ENCODE measurements at regions not wholly inside any gene's neighbourhood (a gene's known extent, or its start where the extent isn't known, plus 50 kb on each side); places are given as distances from the start of the nearest gene placed in this dataset.
"Not testable (repeated sequence)": the region's sequence is repeated elsewhere in the genome, so short reads cannot be mapped to it uniquely, and the experiment has no call there.

DNA sequence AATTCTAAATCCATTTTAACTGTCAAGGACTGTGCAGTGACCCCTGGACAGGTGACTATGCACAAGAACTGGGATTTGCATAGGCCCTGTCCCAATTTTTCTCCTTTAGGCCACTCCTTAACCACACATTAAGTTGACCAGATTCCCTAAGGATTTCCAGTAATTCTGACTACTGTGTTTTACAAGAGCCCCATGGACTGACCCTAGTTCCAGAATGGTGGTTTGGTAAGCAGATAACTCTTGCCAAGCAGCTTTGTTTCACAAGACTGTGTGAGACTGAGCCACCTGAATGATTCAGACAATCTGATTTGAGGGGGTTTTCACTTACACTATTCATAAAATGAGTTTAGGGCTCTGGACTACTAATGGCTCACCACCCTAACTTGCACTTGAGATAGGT is 535.8 kb downstream of the ZBBX start:
- no peak for DNase-seq
- Histone ChIP-seq H3K27ac (ENCODE audit: low read length) (no peak overlapping the region), H3K27me3 (ENCODE audit: control insufficient read depth, insufficient read depth, low read length) (no peaks in the 10 kb centered on the region), H3K9me3 (replicated peaks; ENCODE audit: control insufficient read depth, low read depth, low read length) (peaks cover 3% of the 10 kb centered on the region), H3K4me3 (ENCODE audit: low read length) (no peak overlapping the region), H3K36me3 (ENCODE audit: control insufficient read depth, insufficient read depth, low read length) (no peaks in the 10 kb centered on the region), H3K4me1 (ENCODE audit: control insufficient read depth, insufficient read depth, low read length) (no peaks in the 10 kb centered on the region)

DNA sequence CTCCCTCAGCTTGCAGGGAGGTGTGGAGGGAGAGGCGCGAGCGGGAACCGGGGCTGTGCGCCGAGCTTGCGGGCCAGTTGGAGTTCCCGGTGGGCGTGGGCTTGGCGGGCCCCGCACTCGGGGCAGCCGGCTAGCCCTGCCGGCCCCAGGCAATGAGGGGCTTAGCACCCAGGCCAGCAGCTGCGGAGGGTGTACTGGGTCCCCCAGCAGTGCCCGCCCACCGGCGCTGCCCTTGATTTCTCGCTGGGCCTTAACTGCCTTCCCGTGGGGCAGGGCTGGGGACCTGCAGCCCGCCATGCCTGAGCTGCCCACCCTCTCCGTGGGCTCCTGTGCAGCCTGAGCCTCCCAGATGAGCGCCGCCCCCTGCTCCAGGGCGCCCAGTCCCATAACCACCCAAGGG is 537.3 kb downstream of the ZBBX start:
- H3K4me1 ChIP-seq (ENCODE audit: control insufficient read depth, insufficient read depth, low read length); H3K4me3 ChIP-seq (ENCODE audit: low read length); H3K27me3 ChIP-seq (ENCODE audit: control insufficient read depth, insufficient read depth, low read length); DNase-seq; H3K9me3 ChIP-seq (replicated peaks; ENCODE audit: control insufficient read depth, low read depth, low read length); H3K36me3 ChIP-seq (ENCODE audit: control insufficient read depth, insufficient read depth, low read length); H3K27ac ChIP-seq (ENCODE audit: low read length): not testable (repeated sequence)
- 96% methylated on average over 22 of the region's 25 CpGs for WGBS (ENCODE audit: insufficient coverage)

DNA sequence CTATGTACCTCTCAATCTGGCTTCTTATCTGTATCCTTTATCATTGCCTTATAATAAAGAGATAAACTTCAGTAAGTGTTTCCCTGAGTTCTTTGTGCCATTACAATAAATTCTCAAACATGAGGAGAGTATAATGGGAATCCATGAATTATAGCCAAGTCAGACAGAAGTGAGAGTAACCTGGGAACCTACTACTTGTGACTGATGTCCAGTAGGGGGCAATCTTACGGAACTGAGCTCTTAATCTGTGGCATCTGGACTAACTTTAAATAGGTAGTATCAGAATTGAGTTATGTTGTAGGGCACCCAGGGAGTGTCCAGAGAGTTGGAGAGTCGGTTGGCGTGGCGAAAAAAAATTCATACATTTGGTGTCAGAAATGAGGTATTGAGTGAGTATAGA is 542.6 kb downstream of the ZBBX start:
- WGBS (ENCODE audit: insufficient coverage) = 65% methylated on average over 4 of the region's 4 CpGs
- DNase-seq = no peak

DNA sequence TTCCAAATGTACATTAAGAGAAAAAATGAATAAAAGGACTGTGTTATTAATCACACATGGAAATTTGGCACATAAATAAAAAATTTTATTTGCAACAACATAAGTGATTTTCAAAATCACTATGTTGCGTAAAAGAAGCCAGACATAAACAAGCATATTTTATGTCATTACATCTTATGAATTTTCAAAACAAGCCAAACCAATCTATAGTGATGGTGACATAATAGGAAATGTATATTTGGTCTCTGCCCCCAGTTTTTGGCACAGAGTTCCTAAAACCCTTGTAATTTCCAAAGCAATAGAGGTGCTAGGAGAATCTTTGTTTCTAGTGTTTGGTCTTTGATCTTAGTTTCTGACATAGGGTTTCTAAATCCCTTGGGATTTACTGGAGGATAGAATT is 543.3 kb downstream of the ZBBX start:
- WGBS (ENCODE audit: insufficient coverage) = no CpG with 5 or more reads among the region's 1 CpG
- no peaks in the 10 kb centered on the region for H3K36me3 ChIP-seq (ENCODE audit: control insufficient read depth, insufficient read depth, low read length)

More for the DNA sequence above, 542.6 kb downstream of the ZBBX start:
- no peaks in the 10 kb centered on the region for H3K27me3 ChIP-seq (ENCODE audit: control insufficient read depth, insufficient read depth, low read length)
- H3K36me3 ChIP-seq (ENCODE audit: control insufficient read depth, insufficient read depth, low read length) = no peaks in the 10 kb centered on the region
- H3K9me3 ChIP-seq (replicated peaks; ENCODE audit: control insufficient read depth, low read depth, low read length) = no peaks in the 10 kb centered on the region
- no peak overlapping the region for H3K4me3 ChIP-seq (ENCODE audit: low read length)
- no peaks in the 10 kb centered on the region for H3K4me1 ChIP-seq (ENCODE audit: control insufficient read depth, insufficient read depth, low read length)
- H3K27ac ChIP-seq (ENCODE audit: low read length) = no peak overlapping the region

DNA sequence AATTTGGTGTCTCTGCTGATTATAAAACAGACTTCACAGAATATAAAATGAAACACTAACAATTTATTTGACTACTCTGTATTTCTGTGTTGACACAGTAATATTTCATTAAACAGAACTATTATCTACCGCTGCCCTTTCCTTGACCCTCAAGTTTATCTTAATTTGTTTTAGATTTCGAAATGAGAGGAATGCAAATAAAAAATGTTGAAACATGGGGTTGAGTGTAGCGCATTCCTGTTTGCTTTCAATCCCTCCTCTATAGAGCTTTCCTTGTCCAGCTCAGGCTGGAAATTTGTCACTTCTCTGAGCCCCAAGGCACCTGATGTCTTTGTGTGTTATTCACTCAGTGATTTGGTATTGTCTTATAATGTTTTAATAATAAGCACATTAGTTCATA is 550.2 kb downstream of the ZBBX start:
- peak; percentile 1 for DNase-seq
- Histone ChIP-seq H3K27ac (ENCODE audit: low read length) (no peak overlapping the region), H3K4me3 (ENCODE audit: low read length) (no peak overlapping the region), H3K36me3 (ENCODE audit: control insufficient read depth, insufficient read depth, low read length) (no peaks in the 10 kb centered on the region), H3K4me1 (ENCODE audit: control insufficient read depth, insufficient read depth, low read length) (no peaks in the 10 kb centered on the region), H3K27me3 (ENCODE audit: control insufficient read depth, insufficient read depth, low read length) (no peaks in the 10 kb centered on the region), H3K9me3 (replicated peaks; ENCODE audit: control insufficient read depth, low read depth, low read length) (no peaks in the 10 kb centered on the region)
- no CpG with 5 or more reads among the region's 3 CpGs for WGBS (ENCODE audit: insufficient coverage)

More for the DNA sequence above, 543.3 kb downstream of the ZBBX start:
- Histone ChIP-seq H3K27ac (ENCODE audit: low read length) (no peak overlapping the region), H3K27me3 (ENCODE audit: control insufficient read depth, insufficient read depth, low read length) (no peaks in the 10 kb centered on the region), H3K4me1 (ENCODE audit: control insufficient read depth, insufficient read depth, low read length) (no peaks in the 10 kb centered on the region), H3K9me3 (replicated peaks; ENCODE audit: control insufficient read depth, low read depth, low read length) (no peaks in the 10 kb centered on the region), H3K4me3 (ENCODE audit: low read length) (no peak overlapping the region)
- DNase-seq = no peak

DNA sequence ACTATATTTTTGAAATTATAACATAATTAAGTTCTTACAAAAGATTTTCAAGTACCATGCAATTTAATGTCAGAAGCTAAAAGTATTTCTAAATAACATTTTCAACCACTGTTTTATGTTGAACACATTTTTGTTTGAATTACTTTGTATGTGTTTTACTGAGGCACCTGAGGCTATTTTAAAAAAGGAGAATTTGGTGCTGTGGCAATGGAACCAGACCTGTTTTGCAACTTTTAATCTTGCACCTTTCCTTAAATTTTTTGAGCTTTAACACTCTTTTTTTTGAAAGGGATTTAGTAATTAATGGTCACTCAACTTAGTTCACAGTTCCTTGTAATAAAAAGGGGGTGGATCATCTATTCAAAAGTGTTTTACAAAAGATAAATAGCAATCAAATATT is 561.6 kb downstream of the ZBBX start:
- no peak for DNase-seq
- Histone ChIP-seq H3K27me3 (ENCODE audit: control insufficient read depth, insufficient read depth, low read length) (no peaks in the 10 kb centered on the region), H3K36me3 (ENCODE audit: control insufficient read depth, insufficient read depth, low read length) (no peaks in the 10 kb centered on the region), H3K4me3 (ENCODE audit: low read length) (no peak overlapping the region), H3K4me1 (ENCODE audit: control insufficient read depth, insufficient read depth, low read length) (no peaks in the 10 kb centered on the region), H3K27ac (ENCODE audit: low read length) (no peak overlapping the region), H3K9me3 (replicated peaks; ENCODE audit: control insufficient read depth, low read depth, low read length) (no peaks in the 10 kb centered on the region)

DNA sequence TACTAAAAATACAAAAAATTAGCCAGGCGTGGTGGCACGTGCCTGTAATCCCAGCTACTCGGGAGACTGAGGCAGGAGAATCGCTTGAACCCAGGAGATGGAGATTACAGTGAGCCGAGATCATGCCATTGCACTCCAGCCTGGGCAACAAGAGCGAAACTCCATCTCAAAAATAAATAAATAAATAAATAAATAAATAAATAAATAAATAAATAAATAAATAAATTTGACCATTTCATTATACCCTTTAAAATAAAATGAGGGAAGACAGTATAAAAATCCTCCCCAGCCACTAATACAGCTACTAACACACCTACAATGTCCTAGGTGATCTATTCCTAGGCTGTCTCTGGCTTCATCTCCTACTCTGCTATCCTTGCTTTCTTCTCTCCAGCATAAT is 562.8 kb downstream of the ZBBX start:
- H3K27me3 ChIP-seq (ENCODE audit: control insufficient read depth, insufficient read depth, low read length); H3K9me3 ChIP-seq (replicated peaks; ENCODE audit: control insufficient read depth, low read depth, low read length); H3K4me1 ChIP-seq (ENCODE audit: control insufficient read depth, insufficient read depth, low read length); H3K36me3 ChIP-seq (ENCODE audit: control insufficient read depth, insufficient read depth, low read length); H3K27ac ChIP-seq (ENCODE audit: low read length); DNase-seq; H3K4me3 ChIP-seq (ENCODE audit: low read length): not testable (repeated sequence)
- no CpG with 5 or more reads among the region's 6 CpGs for WGBS (ENCODE audit: insufficient coverage)

DNA sequence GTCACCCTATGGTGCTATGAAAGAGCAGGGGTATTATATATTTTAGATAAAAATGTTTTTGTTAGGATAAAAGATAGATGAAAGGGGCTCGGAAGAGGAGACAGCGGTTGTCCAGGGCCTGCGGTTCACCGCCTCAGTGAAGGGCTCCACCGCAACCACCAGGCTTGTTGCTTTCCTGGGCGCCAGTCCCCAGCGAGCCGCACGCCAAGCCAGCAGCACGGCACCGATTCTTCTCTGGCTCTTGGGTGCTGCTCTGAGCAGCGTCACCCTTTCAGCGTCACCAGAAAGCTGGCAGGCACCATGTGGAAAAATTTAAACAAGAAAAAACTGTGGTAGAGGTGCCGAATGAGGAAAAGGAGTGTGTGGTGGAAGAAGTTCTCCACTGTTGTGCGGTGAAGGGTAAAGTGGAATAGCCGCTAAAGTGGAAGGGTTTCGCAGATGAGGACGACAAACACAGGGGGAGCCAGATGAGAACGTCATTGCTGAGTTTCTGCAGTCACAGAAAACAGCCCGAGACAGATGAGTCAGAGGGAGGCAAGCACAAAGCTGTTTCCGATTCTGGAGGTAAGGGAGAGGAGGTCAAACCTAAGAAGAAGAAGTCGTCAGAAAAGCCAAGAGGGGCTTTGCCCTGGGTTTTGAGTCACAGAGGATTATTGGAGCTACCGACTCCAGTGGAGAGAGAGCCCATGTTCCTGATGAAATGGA is 569.2 kb downstream of the ZBBX start:
- 87% methylated on average over 23 of the region's 23 CpGs for WGBS (ENCODE audit: insufficient coverage)

DNA sequence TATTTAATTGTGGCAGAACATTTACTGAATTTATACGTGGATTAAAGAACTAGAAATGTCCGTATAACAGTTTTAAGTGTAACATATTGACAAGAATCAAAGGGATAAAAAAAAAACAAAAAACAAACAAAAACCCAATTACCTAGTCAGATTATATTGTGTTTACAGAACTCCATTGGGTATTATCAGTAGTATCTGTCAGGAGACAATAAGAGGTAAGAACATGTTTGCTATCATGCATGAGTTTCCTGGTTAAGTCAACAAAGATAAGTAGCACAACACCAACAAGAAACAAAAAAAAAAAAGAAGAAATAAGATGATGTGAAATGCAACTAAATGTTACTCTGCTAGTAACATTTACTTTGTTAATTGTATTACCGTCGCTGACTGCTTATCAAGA is 570.6 kb downstream of the ZBBX start:
- Histone ChIP-seq H3K36me3 (ENCODE audit: control insufficient read depth, insufficient read depth, low read length) (no peaks in the 10 kb centered on the region), H3K4me1 (ENCODE audit: control insufficient read depth, insufficient read depth, low read length) (no peaks in the 10 kb centered on the region), H3K4me3 (ENCODE audit: low read length) (no peak overlapping the region), H3K27me3 (ENCODE audit: control insufficient read depth, insufficient read depth, low read length) (no peaks in the 10 kb centered on the region), H3K9me3 (replicated peaks; ENCODE audit: control insufficient read depth, low read depth, low read length) (no peaks in the 10 kb centered on the region), H3K27ac (ENCODE audit: low read length) (no peak overlapping the region)
- WGBS (ENCODE audit: insufficient coverage) = 100% methylated on average over 1 of the region's 4 CpGs
- no peak for DNase-seq

More for the DNA sequence above, 569.2 kb downstream of the ZBBX start:
- Histone ChIP-seq H3K36me3 (ENCODE audit: control insufficient read depth, insufficient read depth, low read length) (no peaks in the 10 kb centered on the region), H3K9me3 (replicated peaks; ENCODE audit: control insufficient read depth, low read depth, low read length) (no peaks in the 10 kb centered on the region), H3K27me3 (ENCODE audit: control insufficient read depth, insufficient read depth, low read length) (no peaks in the 10 kb centered on the region), H3K4me3 (ENCODE audit: low read length) (no peak overlapping the region), H3K4me1 (ENCODE audit: control insufficient read depth, insufficient read depth, low read length) (no peaks in the 10 kb centered on the region), H3K27ac (ENCODE audit: low read length) (no peak overlapping the region)
- no peak for DNase-seq

DNA sequence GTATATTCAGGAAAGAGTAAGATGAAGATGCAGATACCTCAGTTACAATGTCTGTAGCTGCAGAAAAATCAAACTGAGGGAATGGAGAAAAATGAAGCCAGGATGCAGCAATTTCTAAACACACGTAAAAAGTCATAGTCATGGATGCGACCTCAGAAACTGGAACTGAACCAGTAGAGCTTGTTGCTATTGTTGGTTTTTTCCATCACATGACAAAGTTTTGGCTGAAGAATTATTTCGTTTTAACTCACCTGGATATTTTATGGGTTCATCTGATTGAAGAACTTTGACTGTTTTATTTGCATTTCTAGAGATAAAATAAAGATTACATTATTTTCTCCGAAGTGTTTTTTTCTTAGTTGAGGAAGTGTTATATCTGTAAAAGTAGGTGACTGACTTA is 591.2 kb downstream of the ZBBX start:
- Histone ChIP-seq H3K27ac (ENCODE audit: low read length) (no peak overlapping the region), H3K4me3 (ENCODE audit: low read length) (no peak overlapping the region), H3K36me3 (ENCODE audit: control insufficient read depth, insufficient read depth, low read length) (no peaks in the 10 kb centered on the region), H3K27me3 (ENCODE audit: control insufficient read depth, insufficient read depth, low read length) (no peaks in the 10 kb centered on the region), H3K9me3 (replicated peaks; ENCODE audit: control insufficient read depth, low read depth, low read length) (no peaks in the 10 kb centered on the region), H3K4me1 (ENCODE audit: control insufficient read depth, insufficient read depth, low read length) (no peaks in the 10 kb centered on the region)
- no peak for DNase-seq
- WGBS (ENCODE audit: insufficient coverage) = 73% methylated on average over 2 of the region's 4 CpGs

DNA sequence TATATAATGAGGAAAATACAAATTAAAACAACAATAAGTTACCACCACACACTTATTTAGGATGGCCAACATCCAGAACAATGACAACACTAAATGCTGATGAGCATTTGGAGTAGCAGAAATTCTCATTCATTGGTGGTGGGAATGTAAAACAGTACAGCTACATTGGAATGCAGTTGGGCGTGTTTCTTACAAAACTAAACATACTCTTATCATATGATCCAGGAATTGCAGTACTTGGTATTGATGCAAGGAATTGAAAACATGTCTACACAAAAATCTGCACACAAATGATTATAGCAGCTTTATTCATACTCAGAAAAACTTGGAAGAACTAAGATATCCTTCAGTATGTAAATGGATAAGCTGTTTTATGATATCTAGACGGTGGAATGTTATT is 594.2 kb downstream of the ZBBX start:
- Histone ChIP-seq H3K36me3 (ENCODE audit: control insufficient read depth, insufficient read depth, low read length) (no peaks in the 10 kb centered on the region), H3K27ac (ENCODE audit: low read length) (no peak overlapping the region), H3K4me1 (ENCODE audit: control insufficient read depth, insufficient read depth, low read length) (no peaks in the 10 kb centered on the region), H3K27me3 (ENCODE audit: control insufficient read depth, insufficient read depth, low read length) (no peaks in the 10 kb centered on the region), H3K9me3 (replicated peaks; ENCODE audit: control insufficient read depth, low read depth, low read length) (no peaks in the 10 kb centered on the region), H3K4me3 (ENCODE audit: low read length) (no peak overlapping the region)
- no CpG with 5 or more reads among the region's 2 CpGs for WGBS (ENCODE audit: insufficient coverage)
- DNase-seq = no peak

Data from muscle of leg (tissue), 3 donors.